BE2C (cell line): ENCODE measurements at regions not wholly inside any gene's neighbourhood (a gene's known extent, or its start where the extent isn't known, plus 50 kb on each side); places are given as distances from the start of the nearest gene placed in this dataset.

Experiments
- DNase-seq: peaks from one replicate; pipeline ENCODE4 v3.0.0-alpha.2; 2020
- H3K27me3 ChIP-seq: fragments of 250-450 bp; sonication (Bioruptor Pico); 2 replicates; pipeline ENCODE4 v1.5.1; 2020; ENCODE audit warnings: mild to moderate bottlenecking
- H3K36me3 ChIP-seq: fragments of 250-450 bp; sonication (Bioruptor Pico); 2 replicates; pipeline ENCODE4 v1.5.1; 2020; ENCODE audit warnings: mild to moderate bottlenecking
- H3K4me1 ChIP-seq: fragments of 250-450 bp; sonication (Bioruptor Pico); 2 replicates; pipeline ENCODE4 v1.5.1; 2020
- H3K4me3 ChIP-seq: 2 replicates; pipeline ENCODE4 v1.5.1; 2011; ENCODE audit warnings: low read depth, low read length
- H3K9me3 ChIP-seq: fragments of 250-450 bp; sonication (Bioruptor Pico); 2 replicates; pipeline ENCODE4 v1.5.1; 2020
- TF ChIP-seq, protein P1 (sequence below): IDR thresholded peaks from 2 replicates; pipeline ENCODE4 v1.5.1; 2012; ENCODE audit warnings: mild to moderate bottlenecking, low read depth, low read length

- no peaks in the 10 kb centered on the region for H3K27me3 ChIP-seq
- DNase-seq = peak; percentile 6
- no peaks in the 10 kb centered on the region for H3K36me3 ChIP-seq
- H3K9me3 ChIP-seq = no peaks in the 10 kb centered on the region; the same call in 1 of the 2 replicates
- no peak overlapping the region for H3K4me3 ChIP-seq
- TF ChIP-seq, protein P1, sequence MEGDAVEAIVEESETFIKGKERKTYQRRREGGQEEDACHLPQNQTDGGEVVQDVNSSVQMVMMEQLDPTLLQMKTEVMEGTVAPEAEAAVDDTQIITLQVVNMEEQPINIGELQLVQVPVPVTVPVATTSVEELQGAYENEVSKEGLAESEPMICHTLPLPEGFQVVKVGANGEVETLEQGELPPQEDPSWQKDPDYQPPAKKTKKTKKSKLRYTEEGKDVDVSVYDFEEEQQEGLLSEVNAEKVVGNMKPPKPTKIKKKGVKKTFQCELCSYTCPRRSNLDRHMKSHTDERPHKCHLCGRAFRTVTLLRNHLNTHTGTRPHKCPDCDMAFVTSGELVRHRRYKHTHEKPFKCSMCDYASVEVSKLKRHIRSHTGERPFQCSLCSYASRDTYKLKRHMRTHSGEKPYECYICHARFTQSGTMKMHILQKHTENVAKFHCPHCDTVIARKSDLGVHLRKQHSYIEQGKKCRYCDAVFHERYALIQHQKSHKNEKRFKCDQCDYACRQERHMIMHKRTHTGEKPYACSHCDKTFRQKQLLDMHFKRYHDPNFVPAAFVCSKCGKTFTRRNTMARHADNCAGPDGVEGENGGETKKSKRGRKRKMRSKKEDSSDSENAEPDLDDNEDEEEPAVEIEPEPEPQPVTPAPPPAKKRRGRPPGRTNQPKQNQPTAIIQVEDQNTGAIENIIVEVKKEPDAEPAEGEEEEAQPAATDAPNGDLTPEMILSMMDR = no peak
- no peaks in the 10 kb centered on the region for H3K4me1 ChIP-seq
Measured at GRCh38 chr2:221335219-221335752, 236.8 kb downstream of the EPHA4 start.

DNA sequence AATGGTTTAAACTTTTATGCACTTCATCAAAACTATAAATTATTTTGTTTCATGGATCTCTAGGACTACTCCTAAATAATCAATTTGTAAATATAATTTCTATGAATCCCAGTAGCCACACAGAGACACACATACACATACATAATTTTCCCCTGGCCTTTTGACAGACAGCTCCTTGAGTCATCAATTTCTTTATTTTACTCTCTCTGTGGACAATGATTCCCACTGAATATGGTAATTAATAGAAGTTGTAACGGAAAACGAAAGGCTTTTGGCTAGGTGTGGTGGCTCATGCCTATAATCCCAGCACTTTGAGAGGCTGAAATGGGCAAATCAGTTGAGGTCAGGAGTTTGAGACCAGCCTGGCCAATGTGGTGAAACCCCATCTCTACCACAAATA lies 235.1 kb downstream of the EPHA4 start:
- Histone ChIP-seq H3K27me3 (no peaks in the 10 kb centered on the region), H3K9me3 (no peaks in the 10 kb centered on the region; the same call in 1 of the 2 replicates), H3K4me3 (no peak overlapping the region), H3K4me1 (no peaks in the 10 kb centered on the region), H3K36me3 (no peaks in the 10 kb centered on the region)
- no peak for DNase-seq
- TF ChIP-seq, protein P1 = no peak

DNA sequence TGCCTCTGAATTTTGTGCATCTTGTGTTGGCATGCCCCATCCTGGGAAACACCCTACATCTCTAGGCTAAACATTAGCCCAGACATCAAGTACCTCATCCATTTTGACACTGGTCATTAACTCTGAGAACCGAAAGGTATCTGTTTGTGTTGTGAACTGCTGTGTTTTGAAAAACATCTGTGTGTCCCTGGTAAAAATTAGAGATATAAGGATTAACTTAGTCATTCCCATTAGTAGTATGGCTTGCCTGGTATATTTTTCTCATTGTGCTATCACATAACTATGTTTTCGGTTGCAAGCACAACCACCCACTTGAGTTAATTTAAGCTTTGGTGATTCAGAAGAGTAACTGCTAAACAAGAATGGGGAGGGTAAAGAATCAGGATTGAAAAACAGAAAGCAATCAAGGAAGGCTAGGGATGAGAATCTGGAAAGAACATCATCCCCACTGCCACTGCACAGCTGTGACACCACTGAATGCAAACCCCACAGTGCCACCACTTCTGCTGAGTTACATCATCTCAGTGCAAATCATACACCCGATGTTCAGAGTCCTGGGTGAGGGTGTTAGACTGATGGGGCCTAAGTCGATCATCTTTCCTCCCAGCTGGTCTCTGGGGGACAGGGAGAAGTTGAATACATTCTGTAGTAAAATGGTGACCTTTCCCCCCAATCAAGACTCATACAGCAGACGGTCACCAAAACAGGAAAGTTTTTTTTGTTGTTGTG lies 234.0 kb downstream of the EPHA4 start:
- H3K36me3 ChIP-seq = no peaks in the 10 kb centered on the region
- no peaks in the 10 kb centered on the region for H3K27me3 ChIP-seq
- no peaks in the 10 kb centered on the region; the same call in 1 of the 2 replicates for H3K9me3 ChIP-seq
- no peak overlapping the region for H3K4me3 ChIP-seq
- TF ChIP-seq, protein P1 = no peak
- no peak for DNase-seq
- H3K4me1 ChIP-seq = no peaks in the 10 kb centered on the region

DNA sequence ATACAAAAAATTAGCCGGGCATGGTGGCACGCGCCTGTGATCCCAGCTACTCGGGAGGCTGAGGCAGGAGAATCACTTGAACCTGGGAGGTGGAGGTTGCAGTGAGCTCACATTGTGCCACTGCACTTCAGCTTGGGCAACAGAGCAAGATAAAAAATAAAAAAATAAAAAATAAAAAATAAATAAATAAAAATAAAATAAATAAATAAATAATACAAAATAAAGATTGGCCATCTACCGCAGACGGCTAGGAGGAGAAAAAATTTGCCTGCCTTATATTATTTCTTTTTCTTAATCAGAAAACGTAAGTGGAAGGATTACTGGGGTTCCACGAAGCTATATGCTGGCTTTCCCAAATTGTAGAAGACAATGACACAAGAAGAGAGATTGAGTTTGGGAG lies 229.7 kb downstream of the EPHA4 start:
- Histone ChIP-seq H3K9me3 (no peaks in the 10 kb centered on the region; the same call in 1 of the 2 replicates), H3K27me3 (no peaks in the 10 kb centered on the region), H3K36me3 (no peaks in the 10 kb centered on the region), H3K4me1 (no peaks in the 10 kb centered on the region), H3K4me3 (no peak overlapping the region)
- DNase-seq = no peak
- TF ChIP-seq, protein P1 = no peak

GRCh38 chr2:221343524-221343923 lies 228.6 kb downstream of the EPHA4 start:
- Histone ChIP-seq H3K4me1 (no peaks in the 10 kb centered on the region), H3K36me3 (no peaks in the 10 kb centered on the region), H3K27me3 (no peaks in the 10 kb centered on the region), H3K4me3 (no peak overlapping the region), H3K9me3 (no peaks in the 10 kb centered on the region)
- TF ChIP-seq, protein P1 = no peak
- no peak for DNase-seq

DNA sequence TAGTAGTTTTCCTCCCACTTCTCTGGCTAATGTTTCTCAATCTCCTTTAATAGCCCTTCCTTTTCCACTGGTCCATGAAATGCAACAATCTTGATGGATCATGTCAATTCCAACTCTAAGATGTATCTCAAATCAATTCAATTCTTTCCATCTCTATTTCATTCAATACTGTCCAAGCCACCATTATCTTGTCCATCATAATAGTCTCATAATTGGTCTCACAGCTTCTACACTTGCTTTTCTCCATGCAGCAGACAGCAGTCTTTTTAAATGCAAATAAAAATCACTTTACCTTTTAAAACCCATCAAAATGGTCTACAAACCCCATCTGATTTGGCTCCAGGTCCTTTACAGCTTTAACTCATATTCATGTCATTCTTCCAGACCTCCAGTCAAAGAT lies 226.6 kb downstream of the EPHA4 start:
- no peaks in the 10 kb centered on the region for H3K36me3 ChIP-seq
- TF ChIP-seq, protein P1 = no peak
- no peak for DNase-seq
- no peaks in the 10 kb centered on the region for H3K9me3 ChIP-seq
- H3K4me3 ChIP-seq = no peak overlapping the region
- no peaks in the 10 kb centered on the region for H3K27me3 ChIP-seq
- H3K4me1 ChIP-seq = no peaks in the 10 kb centered on the region
